ENCODE measurements at regions not wholly inside any gene's neighbourhood (a gene's known extent, or its start where the extent isn't known, plus 50 kb on each side); places are given as distances from the start of the nearest gene placed in this dataset.

- H2AK5ac ChIP-seq (ENCODE audit: insufficient read length, low read length) = no peak overlapping the region
- H3K36me3 Mint-ChIP-seq (ENCODE audit: insufficient read depth in 1 of 3, low read depth in 3 of 3) = peaks cover 0 to 2% (median 0%) of the 10 kb centered on the region in 3 experiments; a peak in 2 of 7 replicates
- no peaks in the 10 kb centered on the region for H3K79me2 ChIP-seq (ENCODE audit: insufficient read depth, low read length)
- no peak overlapping the region for H3K4me2 ChIP-seq (ENCODE audit: insufficient read depth, insufficient read length, low read length)
- H4K8ac ChIP-seq (replicated peaks; ENCODE audit: insufficient read length, low read depth, low read length) = no peak overlapping the region
- H4K5ac ChIP-seq (ENCODE audit: insufficient read length, low read depth, low read length) = no peak overlapping the region
- H2BK15ac ChIP-seq (ENCODE audit: low read depth, low read length) = no peak overlapping the region
- TF ChIP-seq CTCF (conservative IDR thresholded peaks at IDR 0.05) = no peak
- H3K79me1 ChIP-seq (ENCODE audit: insufficient read depth, low read depth, low read length, poor library complexity, severe bottlenecking) = no peaks in the 10 kb centered on the region
- peaks cover 6 to 7% of the 10 kb centered on the region in 2 experiments; a peak in 3 of 5 replicates for H3K9me3 Mint-ChIP-seq
- no peak overlapping the region for H3K18ac ChIP-seq (ENCODE audit: insufficient read length, low read depth, low read length)
- H3K23ac ChIP-seq (ENCODE audit: insufficient read length, low read depth, low read length) = no peak overlapping the region
- H3K9me3 ChIP-seq (ENCODE audit: control insufficient read depth, low read depth, low read length) = no peaks in the 10 kb centered on the region
- no peak for DNase-seq
- H3K4ac ChIP-seq (ENCODE audit: low read depth, low read length) = no peak overlapping the region
- no peak overlapping the region for H2AFZ ChIP-seq (ENCODE audit: low read length)
- H3K4me1 ChIP-seq (ENCODE audit: insufficient read depth, low read length) = no peaks in the 10 kb centered on the region
- no peak overlapping the region for H2BK5ac ChIP-seq (ENCODE audit: insufficient read length, low read length)
- no peaks in the 10 kb centered on the region for H3K23me2 ChIP-seq (ENCODE audit: insufficient read length, low read depth, low read length, poor library complexity, severe bottlenecking)
- no peak overlapping the region for H2BK20ac ChIP-seq (ENCODE audit: low read depth, low read length, poor library complexity, severe bottlenecking)
- no peak overlapping the region for H3K9ac ChIP-seq (ENCODE audit: extremely low read depth, insufficient read length, low read length)
- no peak overlapping the region for H3K27ac Mint-ChIP-seq
- H3K27me3 ChIP-seq (ENCODE audit: insufficient read depth, low read length) = no peaks in the 10 kb centered on the region
- no peak overlapping the region for H3T11ph ChIP-seq (ENCODE audit: low read length)
- no peaks in the 10 kb centered on the region for H3K4me1 Mint-ChIP-seq
- H3K14ac ChIP-seq (ENCODE audit: insufficient read depth, low read length) = no peak overlapping the region
- no peak overlapping the region for H2BK120ac ChIP-seq (ENCODE audit: low read depth, low read length, poor library complexity, severe bottlenecking)
- no peaks in the 10 kb centered on the region for H3K27me3 Mint-ChIP-seq (ENCODE audit: low read depth)
- no peak overlapping the region for H4K91ac ChIP-seq (ENCODE audit: insufficient read length, low read depth, low read length)
- H2BK12ac ChIP-seq (ENCODE audit: insufficient read length, low read depth, low read length) = no peak overlapping the region
- H3K56ac ChIP-seq (ENCODE audit: insufficient read length, low read depth, low read length) = no peak overlapping the region
- H3K27ac ChIP-seq (ENCODE audit: insufficient read length, low read depth, low read length) = no peak overlapping the region
- H3K4me3 Mint-ChIP-seq = no peak overlapping the region
- H4K20me1 ChIP-seq (ENCODE audit: control insufficient read depth, insufficient read depth, insufficient read length) = no peaks in the 10 kb centered on the region
- no CpG with 5 or more reads among the region's 9 CpGs for WGBS (ENCODE audit: extremely low coverage, insufficient read length, low lambda C conversion rate)
Measured at GRCh38 chr14:62629176-62629725, 416.0 kb downstream of the KCNH5 start.

Data from H9 (cell line).